Dedifferentiated amniotic fluid mesenchymal stem cell (primary cell): ENCODE measurements at regions not wholly inside any gene's neighbourhood (a gene's known extent, or its start where the extent isn't known, plus 50 kb on each side); places are given as distances from the start of the nearest gene placed in this dataset.

Source experiments
- DNase-seq: peaks from one replicate; pipeline ENCODE4 v3.0.0-alpha.2; 2016; ENCODE audit errors: extremely low spot score

- DNase-seq, result no peak
These were observed 54.2 kb upstream of the SPRY4 start for GRCh38 chr5:142378737-142379634.

GRCh38 chr5:142375944-142376411 is 51.2 kb upstream of the SPRY4 start:
- no peak for DNase-seq
